A673 (cell line): ENCODE measurements at regions not wholly inside any gene's neighbourhood (a gene's known extent, or its start where the extent isn't known, plus 50 kb on each side); places are given as distances from the start of the nearest gene placed in this dataset.

ENCODE experiments used
- BruUV-seq: library from RNA; stranded (reverse); fragments of 400-500 nt; replicated peaks from 2 replicates; lab custom pipeline; 2021; lab: Mats Ljungman, UMichigan
- CTCF ChIA-PET: fragments of 300-600 bp; sonication (Branson Sonifier 250); formaldehyde crosslinking; loops from one replicate; lab custom pipeline; 2022; ENCODE audit warnings: antibody characterized with exemption; lab: Charles Lee
- POLR2A ChIA-PET: fragments of 300-600 bp; sonication (Branson Sonifier 250); formaldehyde crosslinking; loops from one replicate; lab custom pipeline; 2022; ENCODE audit warnings: antibody characterized with exemption; ENCODE audit not compliant: low non-redundant PET; lab: Charles Lee
- DNase-seq: peaks from one replicate; pipeline ENCODE4 v3.0.0-alpha.2; 2015; ENCODE audit warnings: low spot score
- H3K27ac ChIP-seq: fragments of 200-600 bp; sonication (generic); 2 replicates; pipeline ENCODE4 v1.5.1; 2016; ENCODE audit warnings: mixed run types, low read depth, mild to moderate bottlenecking, mixed read lengths, antibody characterized with exemption, low read length; ENCODE audit not compliant: poor library complexity, severe bottlenecking
- H3K27me3 ChIP-seq: fragments of 200-600 bp; sonication (generic); replicated peaks from 2 replicates; pipeline ENCODE4 v1.6.1; 2017; ENCODE audit warnings: mixed run types, low read depth, mild to moderate bottlenecking, mixed read lengths, antibody characterized with exemption, low read length; ENCODE audit not compliant: insufficient read depth, poor library complexity
- H3K36me3 ChIP-seq: fragments of 200-600 bp; sonication (generic); 2 replicates; pipeline ENCODE4 v1.6.1; 2016; ENCODE audit warnings: mixed run types, mild to moderate bottlenecking, mixed read lengths, antibody characterized with exemption, low read length; ENCODE audit not compliant: insufficient read depth, poor library complexity, severe bottlenecking
- H3K4me1 ChIP-seq: fragments of 200-600 bp; sonication (generic); 2 replicates; pipeline ENCODE4 v1.6.1; 2017; ENCODE audit warnings: mixed run types, mild to moderate bottlenecking, mixed read lengths, antibody characterized with exemption, low read length; ENCODE audit not compliant: insufficient read depth, poor library complexity, severe bottlenecking
- H3K4me3 ChIP-seq: fragments of 200-600 bp; sonication (generic); 2 replicates; pipeline ENCODE4 v1.5.1; 2016; ENCODE audit warnings: low read depth, mixed run types, mild to moderate bottlenecking, mixed read lengths, low read length; ENCODE audit not compliant: poor library complexity, severe bottlenecking
- H3K9me3 ChIP-seq: fragments of 200-600 bp; sonication (generic); 2 replicates; pipeline ENCODE4 v1.6.1; 2016; ENCODE audit warnings: mixed run types, low read depth, mild to moderate bottlenecking, mixed read lengths, antibody characterized with exemption, low read length; ENCODE audit not compliant: poor library complexity, severe bottlenecking
- EZH2 ChIP-seq: fragments of 200-600 bp; sonication (generic); IDR thresholded peaks from 2 replicates; pipeline ENCODE4 v1.6.1; 2017; ENCODE audit warnings: borderline replicate concordance, low read depth, mild to moderate bottlenecking, mixed read lengths, antibody characterized with exemption, low read length; ENCODE audit not compliant: poor library complexity, severe bottlenecking
- intact Hi-C: fragments of 100-400 bp; cut with micrococcal nuclease; formaldehyde crosslinking; loops from one replicate; pipeline ENCODE4 v1.10.0; 2022; ENCODE audit not compliant: unreplicated experiment
- TF ChIP-seq, protein P1 (sequence below): fragments of 300-800, 200-600 bp; sonication (generic); conservative IDR thresholded peaks from 2 replicates; pipeline ENCODE4 v1.5.1; 2017; ENCODE audit warnings: low read depth, mild to moderate bottlenecking, antibody characterized with exemption, low read length, moderate library complexity, mixed read lengths

DNA sequence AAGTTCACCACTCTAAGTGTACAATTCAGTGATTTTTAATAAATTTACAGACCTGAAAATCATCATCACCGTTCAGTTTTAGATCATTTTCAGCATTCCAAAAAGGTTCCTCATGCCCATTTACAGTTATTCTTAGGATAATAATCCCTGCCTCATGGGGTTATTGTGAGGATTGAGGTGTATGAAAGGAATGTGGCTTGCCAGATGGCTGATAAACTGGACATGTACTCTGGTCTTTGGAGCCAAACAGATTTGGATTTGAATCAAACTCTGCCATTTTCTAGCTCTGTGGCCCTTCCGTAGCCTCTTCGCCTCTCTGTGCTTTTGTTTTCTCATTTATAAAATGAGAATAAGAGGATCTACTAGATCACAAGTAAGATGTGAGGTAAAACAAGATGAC is 53.9 kb upstream of the GPRC5B start:
- POLR2A ChIA-PET: no interaction called here

DNA sequence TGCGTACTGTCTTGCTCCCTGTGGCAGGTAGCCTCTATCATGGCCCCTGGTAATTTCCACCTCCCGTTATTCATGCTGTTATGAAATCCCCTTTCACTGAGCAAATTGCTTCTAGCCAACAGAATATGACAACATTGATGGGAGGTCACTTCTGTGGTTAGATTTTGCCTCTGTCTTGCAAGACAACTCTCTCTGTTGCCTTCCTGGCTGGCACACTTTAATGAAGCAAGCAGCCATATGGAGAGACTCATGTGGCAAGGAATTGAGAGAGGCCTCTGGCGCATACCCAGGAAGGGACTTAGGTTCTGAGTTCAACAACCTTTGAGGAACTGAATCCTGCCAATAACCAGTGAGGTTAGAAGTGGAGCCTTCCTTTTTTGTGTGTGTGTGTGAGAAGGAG is 51.8 kb upstream of the GPRC5B start:
- ChIA-PET CTCF (no interaction called here), POLR2A (no interaction called here)
- Histone ChIP-seq H3K27me3 (peaks cover 29% of the 10 kb centered on the region), H3K4me1 (no peaks in the 10 kb centered on the region), H3K4me3 (no peak overlapping the region), H3K9me3 (no peaks in the 10 kb centered on the region), H3K36me3 (no peaks in the 10 kb centered on the region), H3K27ac (no peak overlapping the region)
- TF ChIP-seq, protein P1, sequence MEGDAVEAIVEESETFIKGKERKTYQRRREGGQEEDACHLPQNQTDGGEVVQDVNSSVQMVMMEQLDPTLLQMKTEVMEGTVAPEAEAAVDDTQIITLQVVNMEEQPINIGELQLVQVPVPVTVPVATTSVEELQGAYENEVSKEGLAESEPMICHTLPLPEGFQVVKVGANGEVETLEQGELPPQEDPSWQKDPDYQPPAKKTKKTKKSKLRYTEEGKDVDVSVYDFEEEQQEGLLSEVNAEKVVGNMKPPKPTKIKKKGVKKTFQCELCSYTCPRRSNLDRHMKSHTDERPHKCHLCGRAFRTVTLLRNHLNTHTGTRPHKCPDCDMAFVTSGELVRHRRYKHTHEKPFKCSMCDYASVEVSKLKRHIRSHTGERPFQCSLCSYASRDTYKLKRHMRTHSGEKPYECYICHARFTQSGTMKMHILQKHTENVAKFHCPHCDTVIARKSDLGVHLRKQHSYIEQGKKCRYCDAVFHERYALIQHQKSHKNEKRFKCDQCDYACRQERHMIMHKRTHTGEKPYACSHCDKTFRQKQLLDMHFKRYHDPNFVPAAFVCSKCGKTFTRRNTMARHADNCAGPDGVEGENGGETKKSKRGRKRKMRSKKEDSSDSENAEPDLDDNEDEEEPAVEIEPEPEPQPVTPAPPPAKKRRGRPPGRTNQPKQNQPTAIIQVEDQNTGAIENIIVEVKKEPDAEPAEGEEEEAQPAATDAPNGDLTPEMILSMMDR: no peak
- no peak for TF ChIP-seq EZH2
- intact Hi-C loops: no loop called here
- no TSS peak for BruUV-seq
- no peak for DNase-seq

More for the DNA sequence above, 53.9 kb upstream of the GPRC5B start:
- intact Hi-C loops: no loop called here
- no peak for TF ChIP-seq EZH2
- TF ChIP-seq, protein P1: no peak
- DNase-seq: no peak
- H3K9me3 ChIP-seq: no peaks in the 10 kb centered on the region
- no TSS peak for BruUV-seq
- H3K27me3 ChIP-seq: peaks cover 36% of the 10 kb centered on the region
- H3K4me1 ChIP-seq: no peaks in the 10 kb centered on the region
- no peaks in the 10 kb centered on the region for H3K36me3 ChIP-seq
- H3K27ac ChIP-seq: no peak overlapping the region
- CTCF ChIA-PET: no interaction called here
- no peak overlapping the region for H3K4me3 ChIP-seq

DNA sequence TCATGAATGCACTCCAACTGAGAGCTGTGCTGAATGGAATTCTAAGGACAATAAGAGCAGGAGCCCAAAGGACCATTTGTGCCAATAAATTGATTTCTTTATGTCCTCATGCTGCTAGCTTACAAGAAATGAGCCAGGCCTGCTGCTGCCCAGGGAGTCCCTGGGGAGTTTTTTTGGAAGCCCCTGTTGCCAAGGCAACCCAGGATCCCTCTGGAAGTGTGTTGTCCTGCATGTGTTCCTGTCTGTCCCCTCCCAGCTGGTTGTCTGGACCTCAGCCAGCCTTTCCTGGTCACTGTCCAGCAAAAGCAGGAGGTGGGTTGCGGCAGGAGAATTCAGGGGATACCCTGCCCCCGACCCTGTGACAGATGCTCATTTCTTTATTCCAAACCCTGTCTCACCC is 51.0 kb upstream of the GPRC5B start:
- intact Hi-C loops: no loop called here
- no peak overlapping the region for H3K27ac ChIP-seq
- no peaks in the 10 kb centered on the region for H3K9me3 ChIP-seq
- TF ChIP-seq, protein P1: no peak
- TF ChIP-seq EZH2: no peak
- no peak for DNase-seq
- no peak overlapping the region for H3K4me3 ChIP-seq
- H3K36me3 ChIP-seq: no peaks in the 10 kb centered on the region
- CTCF ChIA-PET: no interaction called here
- no peaks in the 10 kb centered on the region for H3K4me1 ChIP-seq
- BruUV-seq: no TSS peak
- peaks cover 23% of the 10 kb centered on the region for H3K27me3 ChIP-seq
- POLR2A ChIA-PET: no interaction called here
